NCI-H2081 treated with DMSO at 0.1 percent for 48 hours (cell line): ENCODE measurements at regions not wholly inside any gene's neighbourhood (a gene's known extent, or its start where the extent isn't known, plus 50 kb on each side); places are given as distances from the start of the nearest gene placed in this dataset.
A peak's percentile ranks its signal among the peaks of the same experiment; 100 is the strongest.
"Not testable (repeated sequence)": the region's sequence is repeated elsewhere in the genome, so short reads cannot be mapped to it uniquely, and the experiment has no call there.

Experiments used
- DNase-seq: peaks from one replicate; lab custom pipeline; 2025; lab: John Stamatoyannopoulos, UW

- no peak for DNase-seq
These were observed 173.4 kb upstream of the TRIB2 start for GRCh38 chr2:12543076-12543977.

GRCh38 chr2:12543978-12544558 lies 172.7 kb upstream of the TRIB2 start:
- DNase-seq: no peak

GRCh38 chr2:12547566-12548170 lies 169.1 kb upstream of the TRIB2 start:
- DNase-seq: no peak

- no peak for DNase-seq
These were observed 167.8 kb upstream of the TRIB2 start for GRCh38 chr2:12548906-12549305.

GRCh38 chr2:12549641-12550040 lies 167.1 kb upstream of the TRIB2 start:
- no peak for DNase-seq

- DNase-seq: no peak
These were observed 164.6 kb upstream of the TRIB2 start for GRCh38 chr2:12552092-12552491.

GRCh38 chr2:12554224-12555011 lies 162.3 kb upstream of the TRIB2 start:
- no peak for DNase-seq

- no peak for DNase-seq
These were observed 161.6 kb upstream of the TRIB2 start for GRCh38 chr2:12555012-12555645.

GRCh38 chr2:12556762-12557161 lies 160.0 kb upstream of the TRIB2 start:
- no peak for DNase-seq

- no peak for DNase-seq
These were observed 159.0 kb upstream of the TRIB2 start for GRCh38 chr2:12557688-12558087.

GRCh38 chr2:12558519-12558918 lies 158.2 kb upstream of the TRIB2 start:
- DNase-seq: no peak

GRCh38 chr2:12560618-12561017 lies 156.1 kb upstream of the TRIB2 start:
- no peak for DNase-seq

- no peak for DNase-seq
These were observed 149.3 kb upstream of the TRIB2 start for GRCh38 chr2:12567411-12567810.

GRCh38 chr2:12569510-12569909 lies 147.2 kb upstream of the TRIB2 start:
- not testable (repeated sequence) for DNase-seq

- DNase-seq: not testable (repeated sequence)
These were observed 146.8 kb upstream of the TRIB2 start for GRCh38 chr2:12569929-12570328.

- peak; percentile 10 for DNase-seq
These were observed 139.6 kb upstream of the TRIB2 start for GRCh38 chr2:12577091-12577490.

GRCh38 chr2:12577567-12578253 lies 139.0 kb upstream of the TRIB2 start:
- DNase-seq: no peak

GRCh38 chr2:12579018-12579417 lies 137.7 kb upstream of the TRIB2 start:
- DNase-seq: no peak

- no peak for DNase-seq
These were observed 132.4 kb upstream of the TRIB2 start for GRCh38 chr2:12584338-12584737.

GRCh38 chr2:12585784-12586183 lies 131.0 kb upstream of the TRIB2 start:
- DNase-seq: no peak

GRCh38 chr2:12587228-12587627 lies 129.5 kb upstream of the TRIB2 start:
- DNase-seq: no peak
